NOMO-1 (cell line): ENCODE measurements at regions not wholly inside any gene's neighbourhood (a gene's known extent, or its start where the extent isn't known, plus 50 kb on each side); places are given as distances from the start of the nearest gene placed in this dataset.

Source experiments
- DNase-seq, 2 experiments: peaks; one replicate each; lab custom pipeline; 2025; ENCODE audit not compliant: unreplicated experiment in 2 of 2; lab: John Stamatoyannopoulos, UW

GRCh38 chr12:115108129-115109100 lies 424.4 kb upstream of the TBX3 start:
- DNase-seq = no peak

GRCh38 chr12:115103884-115104883 lies 420.2 kb upstream of the TBX3 start:
- DNase-seq = no peak

GRCh38 chr12:115102450-115102849 lies 418.5 kb upstream of the TBX3 start:
- DNase-seq = no peak

GRCh38 chr12:115101520-115101919 lies 417.5 kb upstream of the TBX3 start:
- no peak for DNase-seq

- DNase-seq = no peak
Measured at GRCh38 chr12:115097416-115097815, 413.4 kb upstream of the TBX3 start.

- DNase-seq = no peak
Measured at GRCh38 chr12:115096588-115097397, 412.8 kb upstream of the TBX3 start.

GRCh38 chr12:115095073-115095748 lies 411.2 kb upstream of the TBX3 start:
- no peak for DNase-seq

GRCh38 chr12:115094163-115094816 lies 410.3 kb upstream of the TBX3 start:
- DNase-seq = no peak

- no peak for DNase-seq
Measured at GRCh38 chr12:115093261-115093660, 409.3 kb upstream of the TBX3 start.

- no peak for DNase-seq
Measured at GRCh38 chr12:115090783-115091182, 406.8 kb upstream of the TBX3 start.

GRCh38 chr12:115088995-115089841 lies 405.2 kb upstream of the TBX3 start:
- DNase-seq = no peak

- no peak for DNase-seq
Measured at GRCh38 chr12:115088328-115088994, 404.5 kb upstream of the TBX3 start.

- DNase-seq = no peak
Measured at GRCh38 chr12:115085594-115085993, 401.6 kb upstream of the TBX3 start.

GRCh38 chr12:115079760-115080159 lies 395.8 kb upstream of the TBX3 start:
- DNase-seq = no peak

GRCh38 chr12:115078990-115079389 lies 395.0 kb upstream of the TBX3 start:
- no peak for DNase-seq

GRCh38 chr12:115078334-115078733 lies 394.4 kb upstream of the TBX3 start:
- DNase-seq = no peak

- no peak for DNase-seq
Measured at GRCh38 chr12:115075552-115076170, 391.7 kb upstream of the TBX3 start.

GRCh38 chr12:115074617-115075016 lies 390.6 kb upstream of the TBX3 start:
- no peak for DNase-seq
